WI38 (cell line): ENCODE measurements at regions not wholly inside any gene's neighbourhood (a gene's known extent, or its start where the extent isn't known, plus 50 kb on each side); places are given as distances from the start of the nearest gene placed in this dataset.

Source experiments
- H3K4me3 ChIP-seq: 2 replicates; pipeline ENCODE4 v1.5.1; 2011; ENCODE audit warnings: low read depth, mild to moderate bottlenecking, control low read depth, low read length
- TF ChIP-seq, protein P1 (sequence below): IDR thresholded peaks from 2 replicates; pipeline ENCODE4 v1.5.1; 2012; ENCODE audit warnings: low read depth, mild to moderate bottlenecking, control low read depth, low read length

DNA sequence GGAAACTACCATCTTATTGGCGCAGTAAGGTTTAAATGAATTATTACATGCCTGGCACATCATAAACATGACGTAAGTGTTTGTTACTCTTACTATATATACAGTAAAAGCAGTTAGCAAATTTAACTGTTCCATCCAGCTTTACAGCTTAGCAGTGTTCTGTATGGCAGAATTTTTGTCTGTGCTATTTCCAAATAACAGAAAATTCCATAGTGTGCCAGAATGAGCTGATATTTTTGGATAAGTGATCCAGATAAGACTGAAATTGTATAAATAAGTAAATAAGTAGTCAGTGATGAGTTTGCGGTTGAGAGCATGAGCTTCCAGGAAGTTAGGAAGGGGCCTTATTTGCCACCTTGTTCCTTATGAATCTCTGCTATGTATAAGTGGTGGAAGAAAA lies 236.5 kb upstream of the SLC10A2 start:
- TF ChIP-seq, protein P1, sequence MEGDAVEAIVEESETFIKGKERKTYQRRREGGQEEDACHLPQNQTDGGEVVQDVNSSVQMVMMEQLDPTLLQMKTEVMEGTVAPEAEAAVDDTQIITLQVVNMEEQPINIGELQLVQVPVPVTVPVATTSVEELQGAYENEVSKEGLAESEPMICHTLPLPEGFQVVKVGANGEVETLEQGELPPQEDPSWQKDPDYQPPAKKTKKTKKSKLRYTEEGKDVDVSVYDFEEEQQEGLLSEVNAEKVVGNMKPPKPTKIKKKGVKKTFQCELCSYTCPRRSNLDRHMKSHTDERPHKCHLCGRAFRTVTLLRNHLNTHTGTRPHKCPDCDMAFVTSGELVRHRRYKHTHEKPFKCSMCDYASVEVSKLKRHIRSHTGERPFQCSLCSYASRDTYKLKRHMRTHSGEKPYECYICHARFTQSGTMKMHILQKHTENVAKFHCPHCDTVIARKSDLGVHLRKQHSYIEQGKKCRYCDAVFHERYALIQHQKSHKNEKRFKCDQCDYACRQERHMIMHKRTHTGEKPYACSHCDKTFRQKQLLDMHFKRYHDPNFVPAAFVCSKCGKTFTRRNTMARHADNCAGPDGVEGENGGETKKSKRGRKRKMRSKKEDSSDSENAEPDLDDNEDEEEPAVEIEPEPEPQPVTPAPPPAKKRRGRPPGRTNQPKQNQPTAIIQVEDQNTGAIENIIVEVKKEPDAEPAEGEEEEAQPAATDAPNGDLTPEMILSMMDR = no peak
- H3K4me3 ChIP-seq = no peak overlapping the region

DNA sequence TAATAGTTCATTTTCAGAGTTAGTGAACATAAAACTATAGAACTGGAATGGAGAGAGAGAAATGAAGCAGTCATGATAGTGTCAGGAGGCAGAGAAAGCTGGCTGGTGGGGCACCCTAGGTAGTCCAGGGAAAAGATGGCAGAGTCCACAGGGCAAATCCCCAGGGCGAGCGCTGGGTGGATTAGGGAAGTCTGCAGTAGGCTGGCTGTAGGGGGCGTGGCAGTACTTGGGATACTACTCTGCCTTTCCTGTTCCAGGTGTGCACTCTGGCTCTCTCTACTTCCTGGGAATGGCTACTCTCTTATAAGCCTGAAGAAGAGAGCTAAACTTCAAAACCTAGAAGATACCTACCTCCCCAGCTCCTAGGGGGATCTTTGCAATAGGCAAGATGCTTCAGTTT lies 232.9 kb upstream of the SLC10A2 start:
- no peak overlapping the region for H3K4me3 ChIP-seq
- TF ChIP-seq, protein P1 = no peak

DNA sequence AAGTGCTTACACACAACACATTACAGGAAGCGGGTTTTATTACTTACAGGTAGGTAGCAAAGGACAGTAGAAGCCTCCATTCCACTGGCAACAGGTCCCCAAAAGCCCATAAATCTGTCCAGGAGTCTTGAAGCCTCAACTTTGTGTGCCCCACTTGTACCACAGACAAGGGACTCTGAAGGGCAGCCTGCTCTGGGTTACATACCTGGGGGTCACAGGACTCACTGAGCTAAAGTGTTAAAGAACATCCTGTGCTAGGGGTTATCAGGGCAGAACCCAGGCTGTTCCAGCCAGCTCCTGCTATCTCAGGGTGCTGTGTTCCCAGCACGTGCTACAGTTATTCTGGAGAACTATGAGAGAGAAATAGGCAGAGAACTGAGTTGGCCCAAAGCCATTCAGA lies 230.9 kb upstream of the SLC10A2 start:
- TF ChIP-seq, protein P1 = no peak
- H3K4me3 ChIP-seq = no peak overlapping the region

DNA sequence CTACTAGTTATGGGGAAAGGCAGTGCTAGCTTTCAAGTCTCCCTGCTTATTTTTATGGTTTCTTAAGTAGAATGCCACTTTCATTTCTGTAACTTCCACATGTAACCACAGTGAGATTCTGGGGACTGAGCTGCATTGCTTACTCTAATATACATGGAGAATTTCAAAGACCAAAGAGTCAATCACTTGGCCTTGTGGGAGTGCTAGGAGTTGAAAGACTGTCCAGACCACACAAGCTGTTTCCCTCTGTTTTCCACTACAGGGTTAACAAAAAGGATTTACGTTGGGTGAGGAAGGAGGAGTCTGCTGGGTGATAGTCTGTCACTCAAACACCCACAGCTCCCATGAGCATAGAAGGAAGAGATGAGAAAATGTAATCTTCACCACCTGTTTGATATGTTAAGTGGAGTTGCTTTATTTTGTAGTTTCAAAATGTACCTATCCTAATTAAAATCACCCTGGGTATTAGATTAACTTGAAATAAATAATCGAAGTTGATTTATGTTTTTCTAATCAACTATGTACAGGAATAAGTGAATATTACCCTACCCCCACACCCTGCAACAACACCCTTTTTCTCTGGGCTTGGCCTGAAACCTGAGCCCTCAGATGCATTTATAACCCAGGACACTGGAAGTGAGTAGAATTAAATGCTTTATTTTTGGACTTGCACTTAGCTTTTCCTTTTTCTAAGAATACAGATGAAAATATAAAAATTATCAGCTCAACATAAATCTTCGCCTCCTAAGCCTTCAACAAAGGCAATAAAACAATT lies 225.8 kb upstream of the SLC10A2 start:
- TF ChIP-seq, protein P1 = no peak
- no peak overlapping the region for H3K4me3 ChIP-seq

DNA sequence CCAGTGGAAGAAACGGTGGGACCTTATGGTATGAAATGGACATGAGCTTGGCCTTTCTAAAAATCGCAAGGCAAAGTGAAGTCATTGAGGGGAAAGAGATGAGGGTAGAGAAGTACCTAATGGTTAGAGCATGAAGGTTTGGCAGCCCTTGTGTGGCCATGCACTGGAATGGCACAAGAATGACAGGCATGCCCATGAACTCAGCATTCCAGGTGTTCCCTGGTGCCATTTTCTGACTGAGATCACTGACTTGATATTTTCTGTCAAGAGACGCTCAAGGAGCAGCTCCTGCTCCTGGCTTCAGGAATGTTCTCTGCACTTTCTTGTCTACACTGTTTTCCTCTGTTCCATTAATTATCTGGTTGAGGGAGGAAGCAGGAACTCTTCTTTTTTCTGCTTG lies 225.0 kb upstream of the SLC10A2 start:
- no peak overlapping the region for H3K4me3 ChIP-seq
- TF ChIP-seq, protein P1 = no peak

DNA sequence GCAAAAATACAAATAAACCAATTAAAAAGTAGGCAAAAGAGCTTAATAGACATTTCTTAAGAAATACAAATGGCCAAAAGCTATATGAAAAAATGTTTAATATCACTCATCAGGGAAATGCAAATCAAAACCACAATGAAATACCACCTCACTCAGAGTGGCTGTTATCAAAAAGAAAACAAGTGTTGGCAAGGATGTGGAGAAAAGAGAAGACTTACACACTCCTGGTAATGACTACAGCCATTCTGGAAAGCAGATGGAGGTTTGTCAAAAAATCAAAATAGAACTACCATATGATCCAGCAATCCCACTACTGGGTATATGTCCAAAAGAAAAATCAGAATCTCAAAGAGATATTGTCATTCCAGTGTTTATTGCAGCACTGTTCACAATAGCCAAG lies 223.5 kb upstream of the SLC10A2 start:
- TF ChIP-seq, protein P1 = no peak
- no peak overlapping the region for H3K4me3 ChIP-seq

DNA sequence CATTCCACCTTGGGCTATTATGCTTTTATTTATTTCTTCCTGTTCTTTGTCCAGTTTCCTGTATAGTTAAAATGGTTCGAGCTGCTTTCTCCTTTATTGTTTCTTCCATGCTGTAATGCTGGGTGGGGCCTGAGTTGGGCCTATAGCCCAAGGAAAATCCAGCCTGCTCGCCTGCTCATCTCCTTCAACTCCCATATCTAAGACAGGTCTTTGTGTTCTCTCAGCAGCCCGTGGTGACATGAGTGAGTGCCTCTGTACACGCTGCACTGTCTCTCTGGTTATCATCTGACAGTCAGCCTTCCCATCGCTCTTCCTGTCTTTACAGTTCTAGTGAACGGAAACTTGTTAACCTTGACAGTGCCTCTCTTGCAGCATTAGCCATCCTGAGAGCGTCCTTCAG lies 221.9 kb upstream of the SLC10A2 start:
- no peak overlapping the region for H3K4me3 ChIP-seq
- TF ChIP-seq, protein P1 = no peak
